GM21737 (cell line): ENCODE measurements at regions not wholly inside any gene's neighbourhood (a gene's known extent, or its start where the extent isn't known, plus 50 kb on each side); places are given as distances from the start of the nearest gene placed in this dataset.
"Not testable (repeated sequence)": the region's sequence is repeated elsewhere in the genome, so short reads cannot be mapped to it uniquely, and the experiment has no call there.

Experiments used
- ATAC-seq: cut with Tn5 transposase; IDR thresholded peaks from one replicate; pipeline ENCODE4 v1.9.1; 2021; ENCODE audit warnings: mild to moderate bottlenecking, moderate library complexity; ENCODE audit not compliant: unreplicated experiment

DNA sequence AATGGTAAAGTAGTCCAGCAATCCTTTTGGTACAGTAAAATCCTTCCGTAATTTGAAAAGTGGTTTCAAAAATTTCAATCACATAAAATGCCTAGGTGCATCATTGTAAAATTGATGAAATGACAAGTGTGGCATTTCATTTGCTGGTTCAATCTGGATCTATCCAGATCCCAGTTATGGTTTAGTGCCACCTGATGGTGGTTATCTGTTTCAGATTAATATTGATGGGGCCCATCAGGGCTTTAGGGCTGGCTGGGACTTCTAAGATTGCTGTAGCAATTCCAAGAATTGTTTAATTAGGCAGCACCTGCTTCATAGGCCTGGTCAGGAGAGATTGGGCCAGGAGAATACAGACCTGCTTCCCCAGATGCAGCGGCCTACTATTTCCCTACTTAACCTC lies 55.5 kb upstream of the PIK3C3 start:
- no peak for ATAC-seq

DNA sequence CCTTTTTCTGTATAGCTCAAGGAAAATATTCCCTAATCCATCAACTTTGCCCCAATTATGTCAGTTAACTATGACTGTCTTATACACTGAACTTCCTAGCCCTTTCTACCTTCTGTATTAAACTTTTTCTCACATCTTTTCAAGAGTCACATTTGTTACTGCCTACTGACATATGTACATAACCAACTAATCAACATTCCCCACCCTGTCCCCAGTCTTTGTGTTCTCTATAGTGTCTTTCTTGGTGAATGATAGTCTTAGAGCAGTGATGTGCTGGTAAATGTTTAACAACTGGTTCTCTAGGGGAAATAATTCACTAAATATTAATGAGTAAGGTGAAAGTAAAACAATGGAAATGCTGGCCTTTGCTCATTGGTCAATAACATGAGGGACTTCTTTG lies 61.6 kb upstream of the PIK3C3 start:
- ATAC-seq = no peak

GRCh38 chr18:41887100-41887499 lies 67.9 kb upstream of the PIK3C3 start:
- no peak for ATAC-seq

- ATAC-seq = no peak
Observed at GRCh38 chr18:41886126-41886807, 68.8 kb upstream of the PIK3C3 start.

DNA sequence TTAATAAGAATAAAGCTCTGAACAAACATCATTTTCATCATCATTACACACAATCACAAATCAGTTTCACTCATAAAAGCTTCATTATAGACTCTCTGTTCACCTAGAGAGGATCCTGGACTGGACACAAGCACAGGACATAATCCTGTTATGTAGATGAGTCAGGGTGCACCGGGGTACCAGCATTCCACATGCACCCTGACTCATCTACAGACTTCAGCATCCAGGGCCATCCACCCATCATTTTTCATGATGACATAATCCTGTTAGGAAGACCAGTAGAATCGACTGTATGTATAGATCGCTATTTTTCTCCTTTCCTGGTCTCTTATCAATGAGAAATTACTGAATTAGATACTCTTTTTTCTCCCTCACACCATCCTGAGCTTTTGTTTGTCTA lies 73.7 kb upstream of the PIK3C3 start:
- ATAC-seq = no peak

- ATAC-seq = no peak
Observed at GRCh38 chr18:41879256-41879655, 75.8 kb upstream of the PIK3C3 start.

DNA sequence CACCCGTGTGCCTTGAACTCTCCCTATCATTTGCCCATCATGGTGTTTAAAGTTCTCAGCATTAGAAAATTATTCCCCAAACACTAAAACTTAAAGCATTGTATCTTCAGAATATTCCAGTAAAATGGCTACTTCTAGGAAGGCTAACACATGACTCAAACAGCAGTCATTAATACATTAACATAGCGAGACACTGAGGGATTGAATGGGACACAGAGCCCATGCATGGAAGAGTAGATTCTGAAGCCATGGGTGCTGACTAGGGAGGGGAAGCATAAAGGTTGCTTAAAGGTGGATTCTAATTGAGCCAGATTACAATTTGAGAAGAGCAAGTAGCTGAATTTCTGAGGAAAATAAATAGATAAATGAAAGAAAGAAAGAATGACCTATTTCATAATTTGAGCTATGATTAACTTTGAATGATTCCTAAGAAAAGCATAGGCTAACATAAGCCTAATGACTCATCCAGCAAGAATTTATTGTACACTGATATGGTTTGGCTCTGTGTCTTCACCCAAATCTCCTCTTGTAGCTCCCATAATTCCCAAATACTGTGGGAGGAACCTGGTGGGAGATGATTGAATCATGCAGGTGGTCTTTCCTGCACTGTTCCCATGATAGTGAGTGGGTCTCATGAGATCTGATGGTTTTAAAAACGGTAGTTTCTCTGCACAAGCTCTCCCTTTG lies 79.8 kb upstream of the PIK3C3 start:
- ATAC-seq = no peak

GRCh38 chr18:41873730-41874129 lies 81.3 kb upstream of the PIK3C3 start:
- ATAC-seq = no peak

GRCh38 chr18:41872206-41872605 lies 82.8 kb upstream of the PIK3C3 start:
- ATAC-seq = no peak

DNA sequence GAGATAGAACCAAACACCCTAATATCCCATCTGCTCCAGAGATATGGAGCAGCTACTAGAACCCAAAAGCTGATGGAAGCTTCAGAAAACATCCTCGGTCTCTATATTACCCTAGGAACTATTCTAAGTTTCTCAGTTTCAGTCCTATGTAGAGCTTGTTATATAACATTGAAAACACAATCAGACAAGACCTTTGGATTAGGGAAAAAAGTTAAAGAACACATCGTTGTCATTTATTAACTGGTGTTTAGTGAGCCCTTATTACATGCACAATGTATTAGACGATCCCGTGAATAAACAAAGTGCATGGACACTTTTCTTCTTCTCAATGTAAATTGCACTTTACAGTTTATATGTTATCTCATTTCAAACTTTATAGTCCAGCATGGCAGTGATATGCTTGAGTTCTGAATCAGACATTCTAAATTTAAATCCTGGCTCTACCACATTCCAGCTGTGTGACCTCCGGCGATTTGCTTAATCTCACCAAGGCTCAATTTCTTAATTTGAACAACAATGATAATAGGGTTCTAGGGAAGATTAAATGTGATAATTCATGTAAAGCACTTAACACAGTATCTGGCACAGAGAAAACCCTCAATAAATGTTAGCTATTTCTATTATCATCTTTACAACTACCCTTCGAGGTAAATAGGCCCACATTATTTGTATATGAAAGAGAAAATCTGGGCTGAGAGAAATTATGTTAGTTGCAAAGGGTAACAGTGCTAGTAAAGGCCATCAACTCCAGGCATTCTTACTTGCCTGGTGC lies 83.6 kb upstream of the PIK3C3 start:
- ATAC-seq = no peak

DNA sequence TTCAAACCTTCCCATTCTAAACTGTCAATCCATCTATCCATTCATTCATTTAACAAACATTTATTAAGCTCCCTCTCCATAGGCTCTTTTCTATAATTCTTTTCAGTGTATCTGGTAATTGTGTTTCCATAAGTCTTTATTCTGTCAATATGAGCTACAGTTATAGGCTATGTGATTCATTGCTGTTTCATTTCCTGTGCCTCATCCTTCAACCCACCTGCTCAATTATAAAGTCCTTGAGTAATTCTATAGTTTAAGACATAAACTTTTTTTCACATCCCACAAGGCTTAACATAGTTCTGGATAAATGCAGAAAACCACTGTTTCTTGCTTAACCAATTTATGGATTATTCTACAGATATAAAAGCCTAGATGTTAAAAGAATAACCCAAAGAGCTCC lies 84.2 kb upstream of the PIK3C3 start:
- no peak for ATAC-seq

DNA sequence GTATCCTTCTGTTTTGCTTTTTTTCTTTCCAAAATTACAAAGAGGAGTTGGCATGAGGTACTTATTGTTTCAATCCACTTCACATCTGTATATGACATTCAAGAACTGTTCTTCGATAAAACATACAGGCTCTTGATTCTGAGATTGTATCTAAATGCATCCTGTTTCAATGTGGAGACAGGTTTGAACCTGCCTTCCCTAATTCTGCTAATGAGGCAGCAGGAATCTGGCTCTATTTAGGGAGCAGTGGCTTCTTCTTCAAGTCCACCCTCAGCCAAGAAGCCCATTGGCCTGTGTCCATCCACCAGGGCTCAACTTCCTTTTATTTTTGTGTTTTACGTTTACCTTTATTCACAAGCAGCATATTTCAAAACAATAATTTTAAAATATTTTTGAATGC lies 84.8 kb upstream of the PIK3C3 start:
- ATAC-seq = no peak

- not testable (repeated sequence) for ATAC-seq
Observed at GRCh38 chr18:41865796-41866195, 89.2 kb upstream of the PIK3C3 start.

- no peak for ATAC-seq
Observed at GRCh38 chr18:41864216-41864615, 90.8 kb upstream of the PIK3C3 start.

DNA sequence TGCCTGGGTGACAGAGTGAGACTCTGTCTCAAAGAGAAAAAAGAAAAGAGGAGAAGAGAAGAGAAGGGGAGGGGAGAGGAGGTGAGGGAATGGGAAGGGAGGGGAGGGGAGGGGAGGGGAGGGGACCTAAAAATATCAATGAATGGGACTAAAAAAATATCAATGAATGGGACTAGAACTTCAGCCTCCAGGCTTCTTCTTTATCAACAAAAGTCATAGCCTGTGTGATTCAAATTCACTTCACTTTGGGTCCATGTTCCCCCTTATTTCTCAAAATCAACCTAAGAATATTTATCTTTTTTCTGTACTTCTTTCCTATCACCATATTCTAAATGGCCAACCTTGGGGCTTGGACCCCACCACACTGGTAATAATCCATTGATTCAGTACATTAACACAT lies 92.1 kb upstream of the PIK3C3 start:
- ATAC-seq = no peak

GRCh38 chr18:41860987-41861386 lies 94.0 kb upstream of the PIK3C3 start:
- no peak for ATAC-seq

DNA sequence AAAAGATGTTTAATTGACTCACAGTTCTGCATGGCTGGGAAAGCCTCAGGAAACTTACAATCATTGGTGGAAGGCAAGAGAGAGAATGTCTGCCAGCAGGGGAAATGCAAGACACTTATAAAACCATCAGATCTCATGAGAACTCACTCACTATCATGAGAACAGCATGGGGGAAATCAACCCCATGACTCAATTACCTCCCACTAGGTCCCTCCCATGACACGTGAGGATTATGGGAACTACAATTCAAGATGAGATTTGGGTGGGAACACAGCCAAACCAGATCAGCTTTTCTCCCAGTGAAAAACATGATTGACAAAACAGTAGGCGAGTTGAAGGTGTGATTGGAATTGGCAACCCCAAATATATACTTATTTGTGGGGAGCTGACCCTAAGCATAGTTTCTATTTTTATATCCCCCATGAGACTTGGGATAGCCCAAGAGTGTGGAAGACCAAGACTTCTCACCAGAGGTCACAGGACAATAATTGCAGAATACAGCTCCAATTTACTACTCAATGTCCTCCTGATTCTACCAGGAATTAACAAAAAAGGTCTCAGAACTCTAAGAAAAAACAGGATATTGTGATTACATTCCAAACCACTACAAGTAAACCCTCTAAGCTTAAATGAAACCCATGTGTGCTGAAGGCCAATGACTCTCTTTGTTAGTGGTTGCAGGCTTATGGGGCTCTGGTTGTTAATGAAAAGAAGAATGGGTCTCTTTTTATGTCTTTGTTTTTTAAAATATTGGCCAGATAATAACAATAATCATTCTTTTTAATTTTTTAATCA lies 96.1 kb upstream of the PIK3C3 start:
- no peak for ATAC-seq

GRCh38 chr18:41853280-41853679 lies 101.8 kb upstream of the PIK3C3 start:
- no peak for ATAC-seq

- ATAC-seq = no peak
Observed at GRCh38 chr18:41850781-41851180, 104.3 kb upstream of the PIK3C3 start.

DNA sequence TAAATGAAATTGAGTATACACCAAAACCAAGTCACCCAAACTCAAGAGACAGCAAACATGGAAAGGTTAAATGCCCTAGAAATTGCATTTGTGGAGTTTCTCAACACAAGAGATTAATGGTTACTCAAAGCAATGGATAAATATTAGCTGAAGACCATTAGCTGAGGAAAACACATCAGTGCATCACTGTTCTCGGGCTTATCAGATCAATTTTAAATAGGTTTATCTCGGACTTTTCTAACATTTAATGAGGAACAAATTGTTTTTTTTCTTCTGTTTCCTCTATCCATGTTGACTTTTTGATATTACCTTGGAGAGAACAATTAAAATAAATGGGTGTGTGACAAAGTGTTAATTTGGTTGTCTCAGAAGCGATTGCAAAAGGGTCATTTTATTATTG lies 105.4 kb upstream of the PIK3C3 start:
- no peak for ATAC-seq

DNA sequence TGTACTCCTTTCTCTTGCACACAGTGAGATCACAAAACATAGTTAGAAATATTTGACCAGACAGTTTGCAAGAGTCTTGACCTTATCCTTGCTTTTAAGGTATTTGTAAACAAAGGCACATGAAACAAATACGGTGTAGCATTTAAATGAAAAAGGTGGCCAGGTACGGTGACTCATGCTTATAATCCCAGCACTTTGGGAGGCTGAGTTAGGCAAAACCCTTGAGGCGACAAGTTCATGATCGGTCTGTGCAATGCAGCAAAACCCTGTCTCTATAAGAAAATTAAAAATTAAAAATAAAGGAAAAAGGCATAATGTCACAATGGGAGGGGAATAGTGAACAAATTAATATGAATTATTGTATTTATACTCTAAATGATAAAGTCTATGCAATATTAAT lies 109.5 kb upstream of the PIK3C3 start:
- ATAC-seq = no peak
